H1 (cell line): ENCODE measurements at regions not wholly inside any gene's neighbourhood (a gene's known extent, or its start where the extent isn't known, plus 50 kb on each side); places are given as distances from the start of the nearest gene placed in this dataset.

Experiments used
- BRCA1 ChIP-seq: IDR thresholded peaks from 2 replicates; pipeline ENCODE4 v1.6.1; 2012; ENCODE audit warnings: low read depth, low read length, improper control_type of control experiment
- CHD1 ChIP-seq: IDR thresholded peaks from 2 replicates; pipeline ENCODE4 v1.6.1; 2012; ENCODE audit warnings: low read depth, low read length, improper control_type of control experiment
- CREB1 ChIP-seq: IDR thresholded peaks from 2 replicates; pipeline ENCODE4 v1.6.1; 2012; ENCODE audit warnings: inconsistent platforms
- CTCF ChIP-seq, 3 experiments: IDR thresholded peaks; 1 replicate in 2 of 3; 2 replicates in 1 of 3; pipeline versions ENCODE4 v1.5.1 to v1.6.1; 2011; ENCODE audit warnings: low read length in 3 of 3, mild to moderate bottlenecking in 3 of 3, inconsistent platforms in 2 of 3, low read depth in 1 of 3, moderate library complexity in 1 of 3; ENCODE audit not compliant: insufficient read depth in 1 of 3; ENCODE audit errors: control extremely low read depth in 1 of 3
- EP300 ChIP-seq, 2 experiments: IDR thresholded peaks; 1 replicate in 1 of 2; 2 replicates in 1 of 2; pipeline ENCODE4 v1.6.1; 2011 to 2012; ENCODE audit warnings: low read depth in 2 of 2, low read length in 2 of 2, mild to moderate bottlenecking in 2 of 2, borderline replicate concordance in 1 of 2, inconsistent platforms in 1 of 2, moderate library complexity in 1 of 2
- MAFK ChIP-seq: IDR thresholded peaks from 2 replicates; pipeline ENCODE4 v1.6.1; 2012; ENCODE audit warnings: low read depth, mild to moderate bottlenecking, improper control_type of control experiment, low read length
- MAX ChIP-seq: IDR thresholded peaks from 2 replicates; pipeline ENCODE4 v1.6.1; 2012; ENCODE audit warnings: inconsistent platforms
- PHF8 ChIP-seq: fragments of 200-600 bp; sonication (generic); conservative IDR thresholded peaks from 2 replicates; pipeline ENCODE4 v1.7.1; 2012; ENCODE audit warnings: low read depth, mild to moderate bottlenecking, inconsistent platforms, low read length, moderate library complexity
- POLR2A ChIP-seq, 2 experiments: IDR thresholded peaks; 1 replicate in 1 of 2; 2 replicates in 1 of 2; pipeline ENCODE4 v1.6.1; 2011; ENCODE audit warnings: low read depth in 2 of 2, low read length in 2 of 2, mild to moderate bottlenecking in 2 of 2; ENCODE audit errors: control extremely low read depth in 1 of 2
- SIX5 ChIP-seq: IDR thresholded peaks from 2 replicates; pipeline ENCODE4 v1.6.1; 2011; ENCODE audit warnings: mild to moderate bottlenecking, low read depth, low read length
- SP1 ChIP-seq: IDR thresholded peaks from 2 replicates; pipeline ENCODE4 v1.6.1; 2011; ENCODE audit warnings: low read depth, low read length
- SUZ12 ChIP-seq: fragments of 200-600 bp; sonication (generic); IDR thresholded peaks from 2 replicates; pipeline ENCODE4 v1.6.1; 2012; ENCODE audit warnings: mild to moderate bottlenecking, inconsistent platforms, low read length, moderate library complexity, mixed read lengths
- ZNF274 ChIP-seq: IDR thresholded peaks from 2 replicates; pipeline ENCODE4 v1.7.0; 2012; ENCODE audit warnings: low read length, borderline replicate concordance; ENCODE audit errors: extremely low read depth

GRCh38 chr3:5757213-5757804 lies 569.8 kb downstream of the EDEM1 start:
- TF ChIP-seq SIX5 (no peak), CHD1 (no peak), CTCF (IDR thresholded peaks at IDR 0.05; ENCODE audit: control extremely low read depth in 1 of 3, insufficient read depth in 1 of 3, low read depth in 1 of 3, low read length in 3 of 3) (no peak), SP1 (no peak), BRCA1 (no peak), MAX (no peak), MAFK (no peak), SUZ12 (no peak), POLR2A (IDR thresholded peaks at IDR 0.05; ENCODE audit: control extremely low read depth in 1 of 2, low read depth in 2 of 2, low read length in 2 of 2) (no peak), ZNF274 (no peak), CREB1 (no peak), EP300 (IDR thresholded peaks at IDR 0.05; ENCODE audit: borderline replicate concordance in 1 of 2, low read depth in 2 of 2, low read length in 2 of 2) (no peak), PHF8 (no peak)
